ENCODE measurements at regions not wholly inside any gene's neighbourhood (a gene's known extent, or its start where the extent isn't known, plus 50 kb on each side); places are given as distances from the start of the nearest gene placed in this dataset.

DNA sequence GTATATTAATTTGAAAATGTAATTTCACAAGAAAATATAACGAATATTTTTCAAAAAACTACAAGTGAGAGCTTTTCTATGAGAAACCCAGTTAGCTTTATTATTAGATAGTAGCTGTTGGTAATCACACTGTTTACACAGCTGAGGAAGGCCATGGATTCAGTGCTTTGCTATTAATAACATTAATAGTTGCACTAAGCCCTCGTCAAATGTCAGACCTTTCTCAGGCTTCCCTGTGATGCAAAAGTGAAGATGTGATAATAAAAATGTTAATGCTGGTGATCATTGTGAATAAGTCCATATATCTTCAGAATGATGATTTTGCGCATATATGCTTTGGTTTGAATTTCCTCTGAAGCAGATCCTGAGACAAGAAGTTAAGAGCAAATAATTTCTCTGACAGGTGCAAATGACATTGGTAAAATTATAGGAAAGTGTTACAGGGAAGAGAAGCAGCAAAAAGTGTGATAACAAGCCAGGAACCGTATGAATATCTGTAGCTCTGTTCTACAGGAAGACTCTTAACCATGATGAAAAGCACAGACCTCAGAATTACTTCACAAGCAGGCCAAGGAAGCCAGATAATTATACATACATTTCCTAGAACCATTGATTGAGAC, 56.5 kb upstream of the CNTN6 start:
- TF ChIP-seq, protein P1, sequence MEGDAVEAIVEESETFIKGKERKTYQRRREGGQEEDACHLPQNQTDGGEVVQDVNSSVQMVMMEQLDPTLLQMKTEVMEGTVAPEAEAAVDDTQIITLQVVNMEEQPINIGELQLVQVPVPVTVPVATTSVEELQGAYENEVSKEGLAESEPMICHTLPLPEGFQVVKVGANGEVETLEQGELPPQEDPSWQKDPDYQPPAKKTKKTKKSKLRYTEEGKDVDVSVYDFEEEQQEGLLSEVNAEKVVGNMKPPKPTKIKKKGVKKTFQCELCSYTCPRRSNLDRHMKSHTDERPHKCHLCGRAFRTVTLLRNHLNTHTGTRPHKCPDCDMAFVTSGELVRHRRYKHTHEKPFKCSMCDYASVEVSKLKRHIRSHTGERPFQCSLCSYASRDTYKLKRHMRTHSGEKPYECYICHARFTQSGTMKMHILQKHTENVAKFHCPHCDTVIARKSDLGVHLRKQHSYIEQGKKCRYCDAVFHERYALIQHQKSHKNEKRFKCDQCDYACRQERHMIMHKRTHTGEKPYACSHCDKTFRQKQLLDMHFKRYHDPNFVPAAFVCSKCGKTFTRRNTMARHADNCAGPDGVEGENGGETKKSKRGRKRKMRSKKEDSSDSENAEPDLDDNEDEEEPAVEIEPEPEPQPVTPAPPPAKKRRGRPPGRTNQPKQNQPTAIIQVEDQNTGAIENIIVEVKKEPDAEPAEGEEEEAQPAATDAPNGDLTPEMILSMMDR (IDR thresholded peaks at IDR 0.05; ENCODE audit: borderline replicate concordance, control extremely low read depth, extremely low read depth, insufficient read depth, missing control alignments) = no peak
- in situ Hi-C loops (cut with MboI; ENCODE audit: low sequenced_read_pairs, unreplicated experiment) = no loop called here
- DNase-seq (ENCODE audit: low spot score) = no peak

DNA sequence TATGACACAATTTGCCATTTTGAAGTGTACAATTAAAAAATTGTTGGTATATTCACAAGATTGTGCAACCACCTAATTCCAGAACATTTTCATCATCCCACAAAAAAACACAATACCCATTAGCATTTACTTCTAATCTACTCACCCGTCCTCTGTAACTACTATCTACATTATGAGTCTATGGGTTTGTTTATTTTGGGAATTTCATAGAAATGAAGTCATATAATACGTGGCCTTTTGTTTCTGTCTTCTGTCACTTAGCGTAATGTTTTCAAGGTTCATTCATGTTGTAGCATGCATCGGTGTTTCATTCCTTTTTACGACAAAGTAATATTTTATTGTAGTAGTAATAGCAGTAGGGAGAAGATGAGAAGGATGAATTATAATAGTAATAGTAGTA, 55.2 kb upstream of the CNTN6 start:
- no peak for DNase-seq (ENCODE audit: low spot score)
- TF ChIP-seq, protein P1 (IDR thresholded peaks at IDR 0.05; ENCODE audit: borderline replicate concordance, control extremely low read depth, extremely low read depth, insufficient read depth, missing control alignments) = no peak
- in situ Hi-C loops (cut with MboI; ENCODE audit: low sequenced_read_pairs, unreplicated experiment) = no loop called here

All from GM13976 (cell line).